Neural progenitor cell (in vitro differentiated cells): ENCODE measurements at regions not wholly inside any gene's neighbourhood (a gene's known extent, or its start where the extent isn't known, plus 50 kb on each side); places are given as distances from the start of the nearest gene placed in this dataset.

Experiments
- EZH2 ChIP-seq: fragments of 200-600 bp; sonication (generic); IDR thresholded peaks from 2 replicates; pipeline ENCODE4 v1.6.1; 2017; ENCODE audit warnings: antibody characterized with exemption, mild to moderate bottlenecking, moderate library complexity
- TF ChIP-seq, protein P1 (sequence below): fragments of 200-600 bp; sonication (generic); IDR thresholded peaks from 2 replicates; pipeline ENCODE4 v1.5.1; 2017; ENCODE audit warnings: antibody characterized with exemption, mild to moderate bottlenecking

DNA sequence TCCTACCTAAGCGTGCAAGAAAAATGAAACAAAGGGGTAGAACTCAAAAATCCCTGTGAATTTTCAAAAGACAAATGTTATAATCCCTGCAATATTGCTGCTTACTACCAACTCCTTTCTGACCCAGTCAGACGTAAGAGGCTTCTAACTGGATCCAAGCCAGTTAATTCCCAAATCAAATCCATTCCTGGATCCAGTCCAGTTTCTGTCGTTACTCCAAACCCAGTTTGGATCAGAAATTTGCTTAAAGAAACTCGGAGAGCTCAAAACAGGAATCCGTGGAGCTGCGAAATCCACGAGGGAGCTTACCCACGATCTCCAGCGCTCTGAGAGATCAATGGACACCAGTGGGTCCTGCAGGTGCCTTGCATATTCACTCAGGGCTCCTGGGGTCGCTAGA lies 62.8 kb upstream of the IKZF2 start:
- TF ChIP-seq, protein P1, sequence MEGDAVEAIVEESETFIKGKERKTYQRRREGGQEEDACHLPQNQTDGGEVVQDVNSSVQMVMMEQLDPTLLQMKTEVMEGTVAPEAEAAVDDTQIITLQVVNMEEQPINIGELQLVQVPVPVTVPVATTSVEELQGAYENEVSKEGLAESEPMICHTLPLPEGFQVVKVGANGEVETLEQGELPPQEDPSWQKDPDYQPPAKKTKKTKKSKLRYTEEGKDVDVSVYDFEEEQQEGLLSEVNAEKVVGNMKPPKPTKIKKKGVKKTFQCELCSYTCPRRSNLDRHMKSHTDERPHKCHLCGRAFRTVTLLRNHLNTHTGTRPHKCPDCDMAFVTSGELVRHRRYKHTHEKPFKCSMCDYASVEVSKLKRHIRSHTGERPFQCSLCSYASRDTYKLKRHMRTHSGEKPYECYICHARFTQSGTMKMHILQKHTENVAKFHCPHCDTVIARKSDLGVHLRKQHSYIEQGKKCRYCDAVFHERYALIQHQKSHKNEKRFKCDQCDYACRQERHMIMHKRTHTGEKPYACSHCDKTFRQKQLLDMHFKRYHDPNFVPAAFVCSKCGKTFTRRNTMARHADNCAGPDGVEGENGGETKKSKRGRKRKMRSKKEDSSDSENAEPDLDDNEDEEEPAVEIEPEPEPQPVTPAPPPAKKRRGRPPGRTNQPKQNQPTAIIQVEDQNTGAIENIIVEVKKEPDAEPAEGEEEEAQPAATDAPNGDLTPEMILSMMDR, result no peak
- TF ChIP-seq EZH2, result no peak
